AG09319 (cell line): ENCODE measurements at regions not wholly inside any gene's neighbourhood (a gene's known extent, or its start where the extent isn't known, plus 50 kb on each side); places are given as distances from the start of the nearest gene placed in this dataset.

ENCODE experiments used
- DNase-seq: peaks from one replicate; pipeline ENCODE4 v3.0.0-alpha.2; 2010; ENCODE audit warnings: low read depth; ENCODE audit errors: extremely low read depth
- CTCF ChIP-seq: IDR thresholded peaks from 2 replicates; pipeline ENCODE4 v1.5.1; 2011; ENCODE audit warnings: low read depth, mild to moderate bottlenecking, inconsistent platforms, low read length, moderate library complexity

- no peak for TF ChIP-seq CTCF
- no peak for DNase-seq
These were observed 552.3 kb upstream of the JARID2 start for GRCh38 chr6:14693301-14694192.

DNA sequence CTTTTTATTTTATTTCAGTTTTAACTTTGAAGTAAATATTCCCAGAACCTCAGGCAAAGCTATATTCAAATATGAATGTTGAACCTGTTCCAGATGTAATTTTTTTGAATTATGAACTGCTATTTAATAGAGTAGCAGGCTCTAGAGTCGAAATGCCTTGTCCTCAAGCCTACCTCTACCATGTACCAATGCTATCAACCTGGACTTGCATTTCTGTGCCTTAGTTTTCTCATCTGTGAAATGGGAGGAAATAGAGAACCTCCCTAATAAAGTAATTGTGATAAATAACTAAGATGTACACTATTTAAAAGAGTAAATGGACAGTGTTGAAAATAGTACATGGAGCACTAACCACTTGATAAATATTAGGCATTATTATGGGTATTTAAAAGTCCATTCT lies 551.6 kb upstream of the JARID2 start:
- no peak for DNase-seq
- TF ChIP-seq CTCF, result no peak

- TF ChIP-seq CTCF, result no peak
- no peak for DNase-seq
These were observed 550.3 kb upstream of the JARID2 start for GRCh38 chr6:14695579-14695978.

DNA sequence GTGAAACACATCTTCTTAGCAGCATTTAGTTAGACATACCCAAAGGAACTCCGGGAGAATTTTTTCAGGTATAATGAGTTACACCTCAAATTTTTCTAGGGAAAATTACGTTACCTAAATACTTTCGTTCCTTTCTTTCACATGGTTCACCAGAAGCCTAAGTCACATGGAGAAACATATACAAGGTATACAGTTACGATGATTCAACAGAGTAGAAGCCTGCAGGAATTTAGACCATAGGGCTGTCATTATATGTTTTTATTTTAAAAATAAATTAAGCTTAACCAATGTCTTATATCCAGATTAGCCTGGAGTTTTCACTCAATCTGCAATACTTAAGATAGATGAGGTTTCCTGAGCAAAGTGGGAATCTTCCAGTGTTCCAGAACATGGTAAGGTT lies 549.5 kb upstream of the JARID2 start:
- DNase-seq, result no peak
- TF ChIP-seq CTCF, result no peak

DNA sequence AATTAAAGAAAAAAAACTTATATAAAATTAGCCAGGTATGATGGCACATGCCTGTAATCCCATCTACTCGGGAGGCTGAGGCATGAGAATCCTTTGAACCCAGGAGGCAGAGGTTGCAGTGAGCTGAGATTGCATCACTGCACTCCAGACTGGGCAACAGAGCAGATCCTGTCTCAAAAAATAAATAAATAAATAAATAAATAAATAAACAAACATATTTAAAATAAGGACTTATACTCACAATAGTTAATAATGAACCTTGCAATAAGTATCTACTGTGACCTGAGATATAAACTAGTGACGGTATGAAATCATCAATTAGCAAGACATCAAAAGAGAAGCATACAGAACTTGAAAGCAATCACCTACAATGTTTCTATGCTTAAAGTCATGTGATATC lies 548.4 kb upstream of the JARID2 start:
- DNase-seq, result no peak
- no peak for TF ChIP-seq CTCF

DNA sequence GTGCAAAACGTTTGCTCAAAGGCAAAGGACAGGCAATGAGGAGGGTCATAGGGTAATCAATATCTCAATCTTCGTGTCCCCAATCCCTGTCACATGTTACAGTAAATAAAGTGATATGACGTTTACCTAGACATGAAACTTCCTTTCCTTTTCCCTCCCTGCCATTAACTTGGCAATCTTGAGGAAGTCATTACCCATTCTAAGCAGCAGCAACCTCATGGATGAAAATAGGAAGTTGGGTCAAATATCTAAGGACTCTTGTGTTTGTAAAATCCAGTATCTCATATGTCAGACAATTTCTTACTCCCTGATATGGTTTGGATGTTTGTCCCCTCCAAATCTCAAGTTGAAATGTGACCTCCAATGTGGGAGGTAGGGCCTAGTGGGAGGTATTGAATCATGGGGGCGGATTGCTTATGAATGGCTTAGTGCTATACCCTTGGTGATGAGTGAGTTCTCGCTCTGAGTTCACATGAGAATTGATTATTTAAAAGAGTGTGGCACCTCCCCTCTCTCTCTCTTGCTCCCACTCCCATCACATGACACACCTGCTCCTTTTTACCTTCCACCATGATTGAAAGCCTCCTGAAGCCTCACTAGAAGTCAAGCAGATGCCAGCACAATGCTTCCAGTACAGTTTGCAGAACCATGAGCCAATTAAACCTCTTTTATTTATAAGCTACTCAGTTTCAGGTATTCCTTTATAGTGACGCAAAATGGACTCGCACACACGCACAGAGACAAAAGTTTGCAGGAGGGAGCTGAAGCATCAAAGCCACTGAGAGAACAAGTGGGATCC lies 545.9 kb upstream of the JARID2 start:
- no peak for DNase-seq
- TF ChIP-seq CTCF, result no peak

- no peak for TF ChIP-seq CTCF
- no peak for DNase-seq
These were observed 543.9 kb upstream of the JARID2 start for GRCh38 chr6:14701946-14702345.
